Heart left ventricle (tissue), 16 donors: ENCODE measurements at regions not wholly inside any gene's neighbourhood (a gene's known extent, or its start where the extent isn't known, plus 50 kb on each side); places are given as distances from the start of the nearest gene placed in this dataset.

Experiments used
- ATAC-seq, 4 donors: fragments of 200-7000 bp; cut with Tn5 transposase; one replicate each; pipeline ENCODE4 v1.9.1; 2020 to 2022; ENCODE audit warnings: moderate library complexity in 4 of 4, mild to moderate bottlenecking in 3 of 4, moderate number of reproducible peaks in 1 of 4
- DNase-seq, 5 donors: peaks; one replicate each; pipeline ENCODE4 v3.0.0-alpha.2; 2020
- H3K27ac ChIP-seq, 12 donors: fragments of 200-600 bp; sonication (generic) in 4 of 12; one replicate each; pipeline versions ENCODE4 v1.5.0 to v1.8.0; 2016 to 2022; ENCODE audit warnings: mild to moderate bottlenecking in 2 of 12
- H3K27me3 ChIP-seq, 9 donors: fragments of 200-600 bp; sonication (generic) in 2 of 9; one replicate each; pipeline versions ENCODE4 v1.5.1 to v1.8.0; 2016 to 2022; ENCODE audit warnings: mild to moderate bottlenecking in 3 of 9
- H3K36me3 ChIP-seq, 9 donors: fragments of 200-600 bp; sonication (generic) in 2 of 9; one replicate each; pipeline versions ENCODE4 v1.5.0 to v1.8.0; 2018 to 2022; ENCODE audit warnings: mild to moderate bottlenecking in 2 of 9
- H3K4me1 ChIP-seq, 12 donors: fragments of 200-600 bp; sonication (generic) in 4 of 12; one replicate each; pipeline versions ENCODE4 v1.5.0 to v1.8.0; 2016 to 2022; ENCODE audit warnings: mild to moderate bottlenecking in 3 of 12
- H3K4me3 ChIP-seq, 12 donors: fragments of 200-600 bp; sonication (generic) in 4 of 12; one replicate each; pipeline versions ENCODE4 v1.5.0 to v1.8.0; 2017 to 2022; ENCODE audit warnings: mild to moderate bottlenecking in 9 of 12, moderate library complexity in 4 of 12
- H3K9me3 ChIP-seq, 12 donors: fragments of 200-600 bp; sonication (generic) in 4 of 12; one replicate each; pipeline versions ENCODE4 v1.5.0 to v1.8.0; 2016 to 2022; ENCODE audit warnings: mild to moderate bottlenecking in 1 of 12
- CTCF ChIP-seq, 12 donors: fragments of 200-600 bp; sonication (generic) in 4 of 12; IDR thresholded peaks; one replicate each; pipeline versions ENCODE4 v1.5.0 to v1.8.0; 2018 to 2022; ENCODE audit warnings: antibody characterized with exemption in 12 of 12, mild to moderate bottlenecking in 5 of 12
- POLR2A ChIP-seq, 2 donors: fragments of 450-650 bp; IDR thresholded peaks; one replicate each; pipeline ENCODE4 v1.6.1; 2017; ENCODE audit warnings: antibody characterized with exemption in 2 of 2, mild to moderate bottlenecking in 2 of 2, moderate library complexity in 2 of 2
- WGBS, 4 donors: extraction: QIAGEN DNeasy Blood & Tissue Kit in 2 of 4; methylation state at CpG; one replicate each; pipeline versions ENCODE4 v1.1.5 to v1.1.7; 2013 to 2018; 5-methylcytosine and 5-hydroxymethylcytosine counted together
- intact Hi-C, 10 donors: fragments of 100-400 bp; cut with DNase I; formaldehyde crosslinking; loops; one replicate each; pipeline versions ENCODE4 v1.11.1 to v1.14.2; 2022
- donor health status: ischemic (EF 13 %, LVEDD 7.1; RV severe dilation, severe dysfunction).
- donor health status: healthy with polysubstance abuse.
- donor health status: DM: no; HTN: yes; CAD: no.
- donor health status: DM: no; HTN: no; CAD: no.
- donor health status: ischemic (EF 25% LVEDD 6.9; RV normal size, moderate dysfunction).
- donor health status: ischemic (EF 25% LVEDD 5.7; RV mildly dilated, moderate dysfunction).
- donor health status: healthy.
- donor health status: DM: yes; HTN: yes; CAD: no.
- donor health status: ischemic (EF 35%, LVEDD 5.7; RV mildly dilated, moderate dysfunction).
- donor health status: nonischemic (EF 11% LVEDD 7.7; RV severe dilation, severe dysfunction).
- donor health status: DM: yes; HTN: yes; CAD: no.
- donor health status: PGD.
- donor health status: ischemic (EF 29% LVEDD 5.4; RV normal size, mild dysfunction).
- donor health status: nonischemic (EF 23%, LVEDD 6.1; RV moderate dilation, normal function).

GRCh38 chr12:27907766-27908165 lies 64.8 kb downstream of the PTHLH start:
- no peak for TF ChIP-seq POLR2A (IDR thresholded peaks at IDR 0.05)
- TF ChIP-seq CTCF (IDR thresholded peaks at IDR 0.05) = no peak
- intact Hi-C loops = no loop called here
- ATAC-seq = no peak
- no peaks in the 10 kb centered on the region for H3K27me3 ChIP-seq
- H3K9me3 ChIP-seq = no peaks in the 10 kb centered on the region
- no peaks in the 10 kb centered on the region for H3K36me3 ChIP-seq
- no peaks in the 10 kb centered on the region for H3K4me1 ChIP-seq
- no peak overlapping the region for H3K27ac ChIP-seq
- WGBS, 4 donors = 92 to 96% (median 95%) methylated on average over 1 of the region's 1 CpG
- no peak for DNase-seq
- H3K4me3 ChIP-seq = no peak overlapping the region

GRCh38 chr12:27906658-27907473 lies 65.7 kb downstream of the PTHLH start:
- Histone ChIP-seq H3K9me3 (no peaks in the 10 kb centered on the region), H3K4me1 (no peaks in the 10 kb centered on the region), H3K27ac (no peak overlapping the region), H3K4me3 (no peak overlapping the region), H3K36me3 (no peaks in the 10 kb centered on the region), H3K27me3 (no peaks in the 10 kb centered on the region)
- TF ChIP-seq CTCF (IDR thresholded peaks at IDR 0.05) = no peak
- DNase-seq (no peak), ATAC-seq (no peak)
- 90 to 97% (median 94%) methylated on average over 3 of the region's 3 CpGs for WGBS, 4 donors
- intact Hi-C loops = no loop called here

GRCh38 chr12:27906127-27906500 lies 66.4 kb downstream of the PTHLH start:
- no peaks in the 10 kb centered on the region for H3K4me1 ChIP-seq
- ATAC-seq = no peak

More at GRCh38 chr12:27906127-27906500, 66.4 kb downstream of the PTHLH start:
- Histone ChIP-seq H3K36me3 (no peaks in the 10 kb centered on the region), H3K4me3 (no peak overlapping the region), H3K27ac (no peak overlapping the region), H3K27me3 (no peaks in the 10 kb centered on the region), H3K9me3 (no peaks in the 10 kb centered on the region)
- DNase-seq = no peak
- intact Hi-C loops = no loop called here
- TF ChIP-seq CTCF (IDR thresholded peaks at IDR 0.05) = no peak
- TF ChIP-seq POLR2A (IDR thresholded peaks at IDR 0.05) = no peak
- 81 to 85% (median 84%) methylated on average over 3 of the region's 3 CpGs for WGBS, 4 donors
